OCI-LY7 (cell line): ENCODE measurements at regions not wholly inside any gene's neighbourhood (a gene's known extent, or its start where the extent isn't known, plus 50 kb on each side); places are given as distances from the start of the nearest gene placed in this dataset.

Experiments
- BruUV-seq: library from RNA; stranded (reverse); fragments of 400-500 nt; replicated peaks from 2 replicates; lab custom pipeline; 2021; lab: Mats Ljungman, UMichigan
- CTCF ChIA-PET: fragments of 300-600 bp; sonication (Branson Sonifier 250); formaldehyde crosslinking; loops from one replicate; lab custom pipeline; 2022; ENCODE audit warnings: antibody characterized with exemption; ENCODE audit not compliant: unreplicated experiment; lab: Charles Lee
- POLR2A ChIA-PET: fragments of 300-600 bp; sonication (Branson Sonifier 250); formaldehyde crosslinking; loops from one replicate; lab custom pipeline; 2022; ENCODE audit warnings: antibody characterized with exemption; lab: Charles Lee
- DNase-seq: peaks from one replicate; pipeline ENCODE4 v3.0.0-alpha.2; 2015; ENCODE audit warnings: low spot score
- H2AFZ ChIP-seq: fragments of 200-600 bp; sonication (generic), shearing (Covaris generic); 2 replicates; pipeline ENCODE4 v1.6.1; 2014; ENCODE audit warnings: mild to moderate bottlenecking, antibody characterized with exemption, low read length, moderate library complexity
- H3K27ac ChIP-seq: fragments of 200-600 bp; sonication (generic); 2 replicates; pipeline ENCODE4 v1.5.1; 2014; ENCODE audit warnings: mixed run types, low read depth, mild to moderate bottlenecking, moderate library complexity, low read length, inconsistent platforms; ENCODE audit not compliant: poor library complexity, severe bottlenecking
- H3K36me3 ChIP-seq: fragments of 200-600 bp; sonication (generic); 2 replicates; pipeline ENCODE4 v1.6.1; 2014; ENCODE audit warnings: mild to moderate bottlenecking, antibody characterized with exemption, low read length, moderate library complexity, mixed read lengths; ENCODE audit not compliant: insufficient read depth
- H3K4me1 ChIP-seq: fragments of 200-600 bp; sonication (generic); 2 replicates; pipeline ENCODE4 v1.5.1; 2014; ENCODE audit warnings: mild to moderate bottlenecking, low read length; ENCODE audit not compliant: insufficient read depth, poor library complexity, severe bottlenecking
- H3K4me2 ChIP-seq: fragments of 200-600 bp; sonication (generic); 2 replicates; pipeline ENCODE4 v1.6.1; 2014; ENCODE audit warnings: mild to moderate bottlenecking, low read length
- H3K4me3 ChIP-seq: fragments of 200-600 bp; sonication (generic); 2 replicates; pipeline ENCODE4 v1.5.1; 2014; ENCODE audit warnings: mild to moderate bottlenecking, low read depth, low read length; ENCODE audit not compliant: poor library complexity, severe bottlenecking
- H3K79me2 ChIP-seq: fragments of 200-600 bp; sonication (generic); 2 replicates; pipeline ENCODE4 v1.6.1; 2016; ENCODE audit warnings: low read depth, mild to moderate bottlenecking, low read length, moderate library complexity, mixed read lengths; ENCODE audit not compliant: insufficient read depth
- H3K9me2 ChIP-seq: fragments of 200-600 bp; sonication (generic); 2 replicates; pipeline ENCODE4 v1.6.1; 2016; ENCODE audit warnings: mild to moderate bottlenecking, low read length, mixed read lengths; ENCODE audit not compliant: insufficient read depth
- H3K9me3 ChIP-seq: fragments of 200-600 bp; sonication (generic); 2 replicates; pipeline ENCODE4 v1.6.1; 2014; ENCODE audit warnings: mild to moderate bottlenecking, mixed run types, low read length, mixed read lengths
- H4K20me1 ChIP-seq: fragments of 200-600 bp; sonication (generic); 2 replicates; pipeline ENCODE4 v1.6.1; 2014; ENCODE audit warnings: mild to moderate bottlenecking, antibody characterized with exemption, low read length, moderate library complexity, mixed read lengths; ENCODE audit not compliant: insufficient read depth
- CTCF ChIP-seq: fragments of 200-600 bp; sonication (generic); conservative IDR thresholded peaks from 2 replicates; pipeline ENCODE4 v1.5.1; 2014; ENCODE audit warnings: mild to moderate bottlenecking, antibody characterized with exemption, low read length, moderate library complexity, mixed read lengths
- EZH2phosphoT487 ChIP-seq: fragments of 200-600 bp; sonication (generic); IDR thresholded peaks from 2 replicates; pipeline ENCODE4 v1.6.1; 2018; ENCODE audit warnings: low read depth, borderline replicate concordance, mild to moderate bottlenecking, mixed run types, antibody characterized with exemption, low read length, moderate library complexity, mixed read lengths
- intact Hi-C: fragments of 100-400 bp; cut with micrococcal nuclease; formaldehyde crosslinking; loops from one replicate; pipeline ENCODE4 v1.10.0; 2022; ENCODE audit not compliant: unreplicated experiment

- no TSS peak for BruUV-seq
- Histone ChIP-seq H3K4me1 (no peaks in the 10 kb centered on the region), H4K20me1 (no peaks in the 10 kb centered on the region), H3K4me3 (no peak overlapping the region), H3K79me2 (no peaks in the 10 kb centered on the region), H3K4me2 (no peak overlapping the region), H3K36me3 (no peaks in the 10 kb centered on the region), H3K9me2 (no peaks in the 10 kb centered on the region), H2AFZ (no peak overlapping the region), H3K9me3 (no peaks in the 10 kb centered on the region), H3K27ac (no peak overlapping the region)
- intact Hi-C loops: no loop called here
- DNase-seq: no peak
- POLR2A ChIA-PET: interaction anchor here (0.6 to 0.9 kb wide), 3 partner anchors 479 to 1145 kb away, joined by 3 to 4 read pairs (median 3); no protein-coding TSS in a partner anchor
- CTCF ChIA-PET: no interaction called here
- TF ChIP-seq EZH2phosphoT487 (no peak), CTCF (no peak)
These were observed 79.1 kb upstream of the FOXB1 start for GRCh38 chr15:59924812-59925522.

- Histone ChIP-seq H2AFZ (no peak overlapping the region), H3K9me3 (no peaks in the 10 kb centered on the region), H3K36me3 (no peaks in the 10 kb centered on the region), H3K4me3 (no peak overlapping the region), H3K4me1 (no peaks in the 10 kb centered on the region), H3K79me2 (no peaks in the 10 kb centered on the region), H3K9me2 (no peaks in the 10 kb centered on the region), H4K20me1 (no peaks in the 10 kb centered on the region), H3K27ac (no peak overlapping the region), H3K4me2 (no peak overlapping the region)
- ChIA-PET POLR2A (interaction anchor here (0.9 kb wide), 1 partner anchor 1146 kb away, joined by 3 read pairs; no protein-coding TSS in a partner anchor), CTCF (no interaction called here)
- intact Hi-C loops: no loop called here
- no TSS peak for BruUV-seq
- TF ChIP-seq EZH2phosphoT487 (no peak), CTCF (no peak)
- DNase-seq: no peak
These were observed 80.0 kb upstream of the FOXB1 start for GRCh38 chr15:59924096-59924495.

GRCh38 chr15:59923508-59923907 lies 80.6 kb upstream of the FOXB1 start:
- Histone ChIP-seq H3K4me3 (no peak overlapping the region), H3K9me3 (no peaks in the 10 kb centered on the region), H3K4me1 (no peaks in the 10 kb centered on the region), H3K79me2 (no peaks in the 10 kb centered on the region), H4K20me1 (no peaks in the 10 kb centered on the region), H3K4me2 (no peak overlapping the region), H3K27ac (no peak overlapping the region), H3K9me2 (no peaks in the 10 kb centered on the region), H2AFZ (no peak overlapping the region), H3K36me3 (no peaks in the 10 kb centered on the region)
- POLR2A ChIA-PET: no interaction called here
- intact Hi-C loops: no loop called here
- CTCF ChIA-PET: no interaction called here
- TF ChIP-seq EZH2phosphoT487 (no peak), CTCF (no peak)
- no peak for DNase-seq
- no TSS peak for BruUV-seq
